ENCODE measurements at regions not wholly inside any gene's neighbourhood (a gene's known extent, or its start where the extent isn't known, plus 50 kb on each side); places are given as distances from the start of the nearest gene placed in this dataset.
"Not testable (repeated sequence)": the region's sequence is repeated elsewhere in the genome, so short reads cannot be mapped to it uniquely, and the experiment has no call there.

DNA sequence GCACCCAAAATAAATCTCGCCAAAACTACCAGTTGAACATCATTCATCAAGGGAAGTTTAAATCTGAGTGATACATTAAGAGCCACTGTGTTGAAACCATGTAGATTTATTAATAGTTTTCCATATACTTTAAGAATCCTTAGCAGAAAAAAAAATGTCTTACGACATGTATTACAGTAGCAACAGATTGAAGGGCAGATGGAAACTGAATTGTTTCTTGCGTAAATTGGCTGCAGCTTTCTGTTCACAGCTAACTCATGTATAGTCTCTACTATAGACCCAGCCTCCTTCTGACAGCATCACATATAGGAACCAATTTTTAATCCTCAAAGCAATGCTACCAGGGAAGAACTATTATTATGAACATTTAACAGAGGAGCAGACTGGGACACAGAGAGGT lies 195.2 kb upstream of the PUDP start:
- TF ChIP-seq, protein P1, sequence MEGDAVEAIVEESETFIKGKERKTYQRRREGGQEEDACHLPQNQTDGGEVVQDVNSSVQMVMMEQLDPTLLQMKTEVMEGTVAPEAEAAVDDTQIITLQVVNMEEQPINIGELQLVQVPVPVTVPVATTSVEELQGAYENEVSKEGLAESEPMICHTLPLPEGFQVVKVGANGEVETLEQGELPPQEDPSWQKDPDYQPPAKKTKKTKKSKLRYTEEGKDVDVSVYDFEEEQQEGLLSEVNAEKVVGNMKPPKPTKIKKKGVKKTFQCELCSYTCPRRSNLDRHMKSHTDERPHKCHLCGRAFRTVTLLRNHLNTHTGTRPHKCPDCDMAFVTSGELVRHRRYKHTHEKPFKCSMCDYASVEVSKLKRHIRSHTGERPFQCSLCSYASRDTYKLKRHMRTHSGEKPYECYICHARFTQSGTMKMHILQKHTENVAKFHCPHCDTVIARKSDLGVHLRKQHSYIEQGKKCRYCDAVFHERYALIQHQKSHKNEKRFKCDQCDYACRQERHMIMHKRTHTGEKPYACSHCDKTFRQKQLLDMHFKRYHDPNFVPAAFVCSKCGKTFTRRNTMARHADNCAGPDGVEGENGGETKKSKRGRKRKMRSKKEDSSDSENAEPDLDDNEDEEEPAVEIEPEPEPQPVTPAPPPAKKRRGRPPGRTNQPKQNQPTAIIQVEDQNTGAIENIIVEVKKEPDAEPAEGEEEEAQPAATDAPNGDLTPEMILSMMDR (IDR thresholded peaks at IDR 0.05; ENCODE audit: control extremely low read depth, extremely low read depth): no peak
- Histone ChIP-seq H3K4me3 (no peak overlapping the region), H3K27me3 (ENCODE audit: control insufficient read depth in 3 of 3, insufficient read depth in 3 of 3, low read length in 2 of 3) (peaks cover 0 to 56% (median 7%) of the 10 kb centered on the region in 3 donors), H3K36me3 (ENCODE audit: control insufficient read depth in 4 of 4, insufficient read depth in 4 of 4, low read length in 4 of 4) (no peaks in the 10 kb centered on the region), H3K27ac (ENCODE audit: low read depth in 1 of 2, low read length in 1 of 2) (no peak overlapping the region), H3K9ac (ENCODE audit: insufficient read depth in 1 of 2, low read length in 2 of 2) (no peak overlapping the region), H3K9me3 (ENCODE audit: control insufficient read depth in 4 of 4, insufficient read depth in 3 of 4, low read length in 3 of 4) (peaks cover 0 to 4% (median 0%) of the 10 kb centered on the region in 4 donors), H3K4me1 (ENCODE audit: control insufficient read depth in 5 of 5, insufficient read depth in 5 of 5, low read length in 5 of 5) (no peaks in the 10 kb centered on the region)
- whole genome bisulfite sequencing, 2 donors: 92 to 93% methylated on average over 3 of the region's 3 CpGs
- no peak for DNase-seq
- ATAC-seq (ENCODE audit: insufficient read depth, low FRiP score): no peak

DNA sequence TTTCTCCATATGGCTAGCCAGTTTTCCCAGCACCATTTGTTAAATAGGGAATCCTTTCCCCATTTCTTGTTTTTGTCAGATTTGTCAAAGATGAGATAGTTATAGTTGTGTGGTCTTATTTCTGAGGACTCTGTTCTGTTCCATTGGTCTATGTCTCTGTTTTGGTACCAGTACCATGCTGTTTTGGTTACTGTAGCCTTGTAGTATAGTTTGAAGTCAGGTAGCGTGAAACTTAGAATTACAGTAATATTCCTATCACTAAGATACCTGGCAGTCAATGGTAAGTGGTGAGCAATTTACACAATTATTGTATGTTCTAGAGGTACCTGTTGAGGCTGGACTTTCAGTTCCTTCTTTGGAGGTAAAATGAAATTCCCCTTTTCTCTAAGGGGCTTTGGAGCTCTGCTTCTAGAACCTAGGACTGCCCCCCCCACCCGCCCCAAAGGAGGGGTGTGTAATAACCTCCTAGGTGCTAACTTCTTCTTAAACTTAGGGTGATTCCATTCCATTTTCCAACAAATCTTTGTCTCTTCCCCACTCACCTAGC lies 187.9 kb upstream of the PUDP start:
- not testable (repeated sequence) for H3K9me3 ChIP-seq (ENCODE audit: control insufficient read depth in 4 of 4, insufficient read depth in 3 of 4, low read length in 3 of 4); ATAC-seq (ENCODE audit: insufficient read depth, low FRiP score); H3K4me3 ChIP-seq; H3K9ac ChIP-seq (ENCODE audit: insufficient read depth in 1 of 2, low read length in 2 of 2); H3K27ac ChIP-seq (ENCODE audit: low read depth in 1 of 2, low read length in 1 of 2); DNase-seq; H3K4me1 ChIP-seq (ENCODE audit: control insufficient read depth in 5 of 5, insufficient read depth in 5 of 5, low read length in 5 of 5); H3K36me3 ChIP-seq (ENCODE audit: control insufficient read depth in 4 of 4, insufficient read depth in 4 of 4, low read length in 4 of 4)
- WGBS, 2 donors: 92 to 94% methylated on average over 1 to 2 of the region's 2 CpGs
- peaks cover 0 to 23% (median 5%) of the 10 kb centered on the region in 3 donors for H3K27me3 ChIP-seq (ENCODE audit: control insufficient read depth in 3 of 3, insufficient read depth in 3 of 3, low read length in 2 of 3)

DNA sequence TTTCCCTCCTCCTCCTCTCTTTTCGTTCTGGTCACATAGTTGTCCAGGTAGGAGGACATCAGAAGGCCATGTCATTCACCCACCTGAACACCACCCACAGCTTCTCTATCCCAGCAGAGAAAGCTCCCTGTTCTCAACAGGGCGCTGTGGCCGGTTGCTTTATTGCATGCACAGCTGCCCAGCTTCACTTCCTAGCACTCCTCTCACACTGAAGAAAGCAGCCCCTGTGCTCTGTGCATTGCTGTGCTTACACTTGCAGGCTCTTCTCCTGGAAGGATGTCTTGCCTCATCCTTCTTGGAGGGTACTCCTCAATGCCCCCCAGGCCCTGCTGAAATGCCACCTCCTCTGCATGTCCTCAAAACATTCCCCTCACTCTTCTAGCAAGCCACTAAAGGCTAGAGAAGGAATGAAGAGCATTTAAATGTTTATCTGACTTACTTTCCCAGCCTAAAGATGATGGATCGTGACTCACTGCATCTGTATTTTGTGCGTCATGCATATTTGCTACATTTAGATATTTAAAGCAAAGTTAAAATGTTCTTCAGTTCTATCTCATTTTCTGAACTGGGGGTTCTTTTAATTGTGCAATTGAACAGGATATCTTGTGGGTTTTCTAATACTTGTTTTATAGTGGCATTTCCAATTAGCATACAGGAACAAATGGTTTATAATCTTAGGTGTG lies 186.4 kb upstream of the PUDP start:
- DNase-seq (no peak), ATAC-seq (ENCODE audit: insufficient read depth, low FRiP score) (no peak)
- Histone ChIP-seq H3K4me3 (no peak overlapping the region), H3K4me1 (ENCODE audit: control insufficient read depth in 5 of 5, insufficient read depth in 5 of 5, low read length in 5 of 5) (no peaks in the 10 kb centered on the region), H3K9ac (ENCODE audit: insufficient read depth in 1 of 2, low read length in 2 of 2) (no peak overlapping the region), H3K27ac (ENCODE audit: low read depth in 1 of 2, low read length in 1 of 2) (no peak overlapping the region), H3K27me3 (ENCODE audit: control insufficient read depth in 3 of 3, insufficient read depth in 3 of 3, low read length in 2 of 3) (peaks cover 0 to 14% (median 4%) of the 10 kb centered on the region in 3 donors), H3K9me3 (ENCODE audit: control insufficient read depth in 4 of 4, insufficient read depth in 3 of 4, low read length in 3 of 4) (peaks cover 0 to 6% (median 0%) of the 10 kb centered on the region in 4 donors), H3K36me3 (ENCODE audit: control insufficient read depth in 4 of 4, insufficient read depth in 4 of 4, low read length in 4 of 4) (peaks cover 0 to 7% (median 3%) of the 10 kb centered on the region in 4 donors)
- 94 to 95% methylated on average over 4 to 5 of the region's 5 CpGs for WGBS, 2 donors
- TF ChIP-seq, protein P1 (IDR thresholded peaks at IDR 0.05; ENCODE audit: control extremely low read depth, extremely low read depth): no peak

DNA sequence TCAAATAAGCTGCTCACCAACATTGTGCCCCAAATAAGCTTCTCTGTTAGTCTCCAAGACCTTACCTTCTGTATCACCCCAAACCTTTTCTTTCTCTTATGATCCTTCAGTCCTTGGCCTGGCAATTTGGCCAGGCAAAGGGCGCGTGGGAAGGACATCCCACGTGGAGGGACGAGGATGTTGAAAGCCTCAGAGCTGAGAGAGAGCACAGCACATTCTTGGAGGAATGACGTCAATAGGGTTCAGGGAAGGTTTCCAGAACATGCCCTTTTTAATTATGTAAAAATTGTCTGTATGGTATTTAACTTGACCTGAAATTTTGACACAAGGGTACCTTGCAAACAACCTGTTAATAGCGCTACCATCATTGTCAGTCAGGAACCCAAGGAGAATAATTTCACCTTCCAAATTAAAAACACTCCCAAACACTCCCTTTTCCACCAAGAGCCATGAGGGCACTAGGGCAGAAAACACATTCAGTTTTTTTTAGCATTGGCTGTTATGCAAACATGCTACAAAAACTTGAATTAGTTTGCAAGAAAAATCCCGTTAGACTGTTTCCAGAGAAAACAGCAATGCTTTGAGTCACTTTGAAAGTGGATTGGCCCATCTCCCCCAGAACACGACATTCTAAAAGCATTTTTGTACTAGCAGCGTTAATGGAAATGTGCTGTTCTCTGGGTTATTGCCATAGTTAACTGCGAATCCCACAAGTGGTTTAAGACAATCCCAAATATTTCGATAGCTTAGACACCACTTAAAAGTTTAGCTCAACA lies 183.2 kb upstream of the PUDP start:
- Histone ChIP-seq H3K36me3 (ENCODE audit: control insufficient read depth in 4 of 4, insufficient read depth in 4 of 4, low read length in 4 of 4) (peaks cover 0 to 5% (median 2%) of the 10 kb centered on the region in 4 donors), H3K4me1 (ENCODE audit: control insufficient read depth in 5 of 5, insufficient read depth in 5 of 5, low read length in 5 of 5) (no peaks in the 10 kb centered on the region), H3K27me3 (ENCODE audit: control insufficient read depth in 3 of 3, insufficient read depth in 3 of 3, low read length in 2 of 3) (peaks cover 0 to 22% (median 2%) of the 10 kb centered on the region in 3 donors), H3K9me3 (ENCODE audit: control insufficient read depth in 4 of 4, insufficient read depth in 3 of 4, low read length in 3 of 4) (peaks cover 0 to 6% (median 0%) of the 10 kb centered on the region in 4 donors), H3K9ac (ENCODE audit: insufficient read depth in 1 of 2, low read length in 2 of 2) (no peak overlapping the region), H3K27ac (ENCODE audit: low read depth in 1 of 2, low read length in 1 of 2) (no peak overlapping the region), H3K4me3 (no peak overlapping the region)
- ATAC-seq (ENCODE audit: insufficient read depth, low FRiP score) (no peak), DNase-seq (no peak)
- 84 to 87% methylated on average over 11 of the region's 11 CpGs for WGBS, 2 donors
- TF ChIP-seq, protein P1 (IDR thresholded peaks at IDR 0.05; ENCODE audit: control extremely low read depth, extremely low read depth): no peak
